RPMI8226 (cell line): ENCODE measurements at regions not wholly inside any gene's neighbourhood (a gene's known extent, or its start where the extent isn't known, plus 50 kb on each side); places are given as distances from the start of the nearest gene placed in this dataset.
A peak's percentile ranks its signal among the peaks of the same experiment; 100 is the strongest.

ENCODE experiments used
- DNase-seq: peaks from one replicate; pipeline ENCODE4 v3.0.0-alpha.2; 2015

- DNase-seq = no peak
These were observed 64.2 kb downstream of the ENGASE start for GRCh38 chr17:79138826-79139225.

GRCh38 chr17:79137789-79138165 is 63.2 kb downstream of the ENGASE start:
- peak; percentile 88 for DNase-seq

GRCh38 chr17:79137015-79137788 is 62.6 kb downstream of the ENGASE start:
- peak; percentile 74 for DNase-seq

DNA sequence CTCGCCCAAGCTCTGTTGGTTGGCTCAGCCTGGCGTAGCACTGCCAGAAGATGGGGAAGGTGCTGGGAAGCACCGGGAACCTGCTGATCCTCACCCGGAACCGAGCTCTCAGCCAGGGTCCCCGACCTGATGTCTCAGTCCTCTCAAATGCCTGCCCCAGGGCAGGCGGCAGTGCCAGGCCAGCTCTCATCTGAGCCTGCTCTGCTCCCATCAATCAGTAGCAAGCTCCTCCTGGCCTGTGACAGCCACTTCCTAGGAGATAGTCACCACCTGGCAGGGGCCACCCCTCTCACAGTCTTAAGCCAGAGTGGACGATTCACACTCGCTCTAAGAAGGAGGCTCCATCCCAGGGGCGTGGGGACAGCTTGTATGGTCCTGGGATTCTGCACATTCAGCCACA is 62.0 kb downstream of the ENGASE start:
- no peak for DNase-seq
